Spleen (tissue), 7 donors: ENCODE measurements at regions not wholly inside any gene's neighbourhood (a gene's known extent, or its start where the extent isn't known, plus 50 kb on each side); places are given as distances from the start of the nearest gene placed in this dataset.

Experiments used
- CTCF ChIP-seq, 11 experiments: fragments of 200-600 bp in 7 of 11; fragments of 450-650 bp in 4 of 11; sonication (generic) in 4 of 11; IDR thresholded peaks in 8 of 11; conservative IDR thresholded peaks in 3 of 11; 1 replicate in 7 of 11; 2 replicates in 4 of 11; pipeline versions ENCODE4 v1.4.0 to v1.8.0; 2016 to 2021; ENCODE audit warnings: antibody characterized with exemption in 11 of 11, inconsistent platforms in 4 of 11, mild to moderate bottlenecking in 1 of 11
- POLR2A ChIP-seq, 3 donors: fragments of 450-650 bp; IDR thresholded peaks; one replicate each; pipeline ENCODE4 v1.5.1; 2017; ENCODE audit warnings: antibody characterized with exemption in 3 of 3, mild to moderate bottlenecking in 1 of 3
- POLR2AphosphoS5 ChIP-seq, 3 donors: sonication (generic); formaldehyde crosslinking; IDR thresholded peaks; one replicate each; pipeline ENCODE4 v1.5.1; 2017; ENCODE audit warnings: antibody characterized with exemption in 3 of 3
- donor health status: DM: no; HTN: no; CAD: no; lungs with moderate emphysema.
- donor health status: DM: no; HTN: no; CAD: no.
- donor health status: DM: no; HTN: no; CAD: no.

- TF ChIP-seq CTCF (IDR thresholded peaks at IDR 0.05 in 8 of 11, conservative IDR thresholded peaks at IDR 0.05 in 3 of 11) (no peak), POLR2A (IDR thresholded peaks at IDR 0.05) (no peak), POLR2AphosphoS5 (IDR thresholded peaks at IDR 0.05) (no peak)
Measured at GRCh38 chr3:99298661-99299060, 339.7 kb upstream of the COL8A1 start.
